ENCODE measurements at regions not wholly inside any gene's neighbourhood (a gene's known extent, or its start where the extent isn't known, plus 50 kb on each side); places are given as distances from the start of the nearest gene placed in this dataset.

DNA sequence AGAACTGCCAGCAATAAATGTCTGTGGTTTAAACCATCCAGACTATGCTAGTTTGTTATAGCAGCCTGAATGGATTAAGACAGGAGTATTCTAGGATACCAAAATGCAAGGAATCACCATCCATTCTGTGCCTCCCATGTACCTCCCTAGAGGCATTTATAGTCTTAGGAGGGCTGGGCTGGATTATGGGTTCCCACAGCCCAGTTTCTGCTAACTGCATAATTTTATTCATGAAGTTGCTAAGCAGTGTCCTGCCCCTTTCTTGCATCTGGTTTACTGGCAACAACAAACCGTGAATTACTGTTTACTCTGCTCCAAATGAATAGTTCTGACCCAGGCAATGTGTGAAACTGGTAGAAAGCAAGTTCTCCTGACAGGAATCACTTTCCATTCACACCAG is 67.1 kb upstream of the PRKX start:
- DNase-seq (ENCODE audit: low read depth): no peak

- no peak for DNase-seq (ENCODE audit: low read depth)
Observed at GRCh38 chrX:3779546-3779945, 66.1 kb upstream of the PRKX start.

DNA sequence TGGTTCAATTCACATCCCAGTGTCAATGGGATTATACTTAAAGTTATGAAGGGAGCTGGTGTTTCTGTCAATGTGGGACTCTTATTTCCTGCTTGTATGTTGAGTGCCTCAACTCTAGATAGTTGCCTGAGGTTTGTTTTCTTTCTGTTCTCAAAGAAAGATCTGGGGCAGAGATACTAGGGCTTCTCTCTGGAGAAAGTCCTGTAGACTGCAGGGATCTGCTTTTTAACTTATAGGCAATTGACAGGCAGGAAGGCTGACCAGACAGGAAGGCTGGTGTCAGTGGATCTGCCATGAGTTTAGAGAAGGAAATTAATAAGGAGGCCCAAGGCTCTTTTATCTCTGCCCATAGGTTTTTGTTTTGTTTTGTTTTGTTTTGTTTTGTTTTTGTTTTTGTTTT is 64.0 kb upstream of the PRKX start:
- no peak for DNase-seq (ENCODE audit: low read depth)

DNA sequence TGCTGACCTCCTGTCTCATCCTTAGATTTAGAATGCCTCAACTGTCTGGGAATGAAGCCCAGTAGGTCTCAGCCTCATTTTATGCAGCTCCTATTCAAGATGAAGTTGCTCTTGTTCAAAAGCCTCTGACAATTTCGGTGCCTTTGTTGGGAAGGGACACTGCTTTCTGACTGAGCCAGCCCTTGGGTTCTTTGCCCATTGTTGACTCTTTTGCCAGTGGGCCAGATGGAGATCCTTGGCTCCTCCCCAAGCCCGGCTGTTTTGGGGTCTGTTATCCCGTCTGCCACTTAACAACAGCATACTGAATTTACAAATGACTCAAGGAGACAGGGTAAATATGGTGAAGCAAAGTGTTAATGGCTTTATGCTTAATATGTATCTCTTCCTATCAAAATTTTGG is 58.3 kb upstream of the PRKX start:
- no peak for DNase-seq (ENCODE audit: low read depth)

DNA sequence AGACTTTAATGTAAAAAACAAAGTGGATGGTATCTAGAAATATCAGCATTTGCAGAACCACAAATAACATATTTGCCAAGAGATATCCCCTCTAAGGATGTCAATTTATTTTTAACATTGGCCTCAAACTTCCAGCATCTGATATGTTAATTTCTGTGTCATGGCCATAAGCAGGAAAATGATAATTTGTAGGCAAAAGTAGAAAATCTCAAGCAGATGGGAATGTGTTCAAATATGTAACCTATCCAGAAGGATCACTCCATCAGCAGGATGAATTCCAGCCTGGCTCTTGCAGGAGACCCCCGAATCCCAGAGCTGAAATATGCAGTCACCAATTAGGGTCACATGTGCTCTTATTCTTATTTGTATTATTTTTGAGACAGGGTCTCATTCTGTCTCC is 55.4 kb upstream of the PRKX start:
- no peak for DNase-seq (ENCODE audit: low read depth)
